SU-DHL-6 (cell line): ENCODE measurements at regions not wholly inside any gene's neighbourhood (a gene's known extent, or its start where the extent isn't known, plus 50 kb on each side); places are given as distances from the start of the nearest gene placed in this dataset.
"Not testable (repeated sequence)": the region's sequence is repeated elsewhere in the genome, so short reads cannot be mapped to it uniquely, and the experiment has no call there.

Experiments
- H2AFZ ChIP-seq: fragments of 200-600 bp; sonication (generic); 2 replicates; pipeline ENCODE4 v1.6.1; 2014; ENCODE audit warnings: low read depth, mild to moderate bottlenecking, moderate library complexity, mixed read lengths, antibody characterized with exemption, low read length; ENCODE audit not compliant: severe bottlenecking
- H3F3A ChIP-seq: fragments of 200-600 bp; shearing (Covaris generic); 2 replicates; pipeline ENCODE4 v1.6.0; 2016; ENCODE audit warnings: antibody characterized with exemption, mild to moderate bottlenecking; ENCODE audit not compliant: insufficient read depth
- H3K27ac ChIP-seq: fragments of 200-600 bp; sonication (generic); 2 replicates; pipeline ENCODE4 v1.5.1; 2016; ENCODE audit warnings: low read depth, mild to moderate bottlenecking, low read length, moderate library complexity, mixed read lengths
- H3K27me3 ChIP-seq: fragments of 200-600 bp; sonication (generic), shearing (Covaris generic); 2 replicates; pipeline ENCODE4 v1.6.0; 2014; ENCODE audit warnings: mild to moderate bottlenecking, low read length
- H3K36me3 ChIP-seq: fragments of 200-600 bp; sonication (generic); 2 replicates; pipeline ENCODE4 v1.6.1; 2014; ENCODE audit warnings: mild to moderate bottlenecking, low read length, mixed read lengths
- H3K4me2 ChIP-seq: fragments of 300-600, 200-600 bp; shearing (Covaris generic), sonication (generic); 2 replicates; pipeline ENCODE4 v1.6.0; 2014; ENCODE audit warnings: low read length, low read depth, mild to moderate bottlenecking; ENCODE audit not compliant: poor library complexity, severe bottlenecking
- H3K4me3 ChIP-seq: fragments of 200-600 bp; sonication (generic); 2 replicates; pipeline ENCODE4 v1.5.1; 2014; ENCODE audit warnings: antibody characterized with exemption, low read length, mild to moderate bottlenecking, mixed read lengths; ENCODE audit not compliant: insufficient read depth, poor library complexity, severe bottlenecking
- H3K79me2 ChIP-seq: fragments of 200-600 bp; sonication (generic); 2 replicates; pipeline ENCODE4 v1.6.1; 2014; ENCODE audit warnings: mild to moderate bottlenecking, low read length, moderate library complexity; ENCODE audit not compliant: insufficient read depth
- H3K9ac ChIP-seq: fragments of 200-600 bp; sonication (generic); 2 replicates; pipeline ENCODE4 v1.7.0; 2014; ENCODE audit warnings: mild to moderate bottlenecking, low read length
- H3K9me2 ChIP-seq: fragments of 200-600 bp; sonication (generic); replicated peaks from 2 replicates; pipeline ENCODE4 v1.6.1; 2014; ENCODE audit warnings: low read length; ENCODE audit not compliant: insufficient read depth
- H3K9me3 ChIP-seq: fragments of 200-600 bp; sonication (generic); 2 replicates; pipeline ENCODE4 v1.6.1; 2014; ENCODE audit warnings: low read length, mixed read lengths; ENCODE audit not compliant: insufficient read depth
- H4K20me1 ChIP-seq: fragments of 200-600 bp; sonication (generic); 2 replicates; pipeline ENCODE4 v1.6.1; 2014; ENCODE audit warnings: low read depth, mild to moderate bottlenecking, antibody characterized with exemption, low read length, moderate library complexity, mixed read lengths
- CTCF ChIP-seq: fragments of 200-600 bp; sonication (generic); IDR thresholded peaks from one replicate; pipeline ENCODE4 v1.5.1; 2017; ENCODE audit warnings: antibody characterized with exemption, mild to moderate bottlenecking, low read length, moderate library complexity; ENCODE audit not compliant: insufficient read depth, poor library complexity, severe bottlenecking
- EZH2phosphoT487 ChIP-seq: fragments of 200-600 bp; sonication (generic), shearing (Covaris generic); conservative IDR thresholded peaks from 2 replicates; pipeline ENCODE4 v1.6.1; 2018; ENCODE audit warnings: mild to moderate bottlenecking, antibody characterized with exemption, low read length, moderate library complexity, mixed read lengths

- no peak overlapping the region for H3K4me3 ChIP-seq
- no peaks in the 10 kb centered on the region for H4K20me1 ChIP-seq
- no peaks in the 10 kb centered on the region for H3K9me3 ChIP-seq
- H3K79me2 ChIP-seq: no peaks in the 10 kb centered on the region
- TF ChIP-seq EZH2phosphoT487 (no peak), CTCF (no peak)
- H3K27ac ChIP-seq: no peak overlapping the region
- no peak overlapping the region for H2AFZ ChIP-seq
- no peaks in the 10 kb centered on the region for H3K36me3 ChIP-seq
- H3F3A ChIP-seq: no peaks in the 10 kb centered on the region
- H3K27me3 ChIP-seq: no peaks in the 10 kb centered on the region
- H3K9me2 ChIP-seq: no peaks in the 10 kb centered on the region
- no peak overlapping the region for H3K4me2 ChIP-seq
- no peak overlapping the region for H3K9ac ChIP-seq
Measured at GRCh38 chr18:34528177-34528576, 181.9 kb upstream of the DTNA start.

GRCh38 chr18:34529358-34530335 is 180.5 kb upstream of the DTNA start:
- H3K9me2 ChIP-seq: no peaks in the 10 kb centered on the region
- no peak overlapping the region for H2AFZ ChIP-seq
- H3K4me3 ChIP-seq: no peak overlapping the region
- H3K4me2 ChIP-seq: no peak overlapping the region
- H3K27ac ChIP-seq: no peak overlapping the region
- no peaks in the 10 kb centered on the region for H3K9me3 ChIP-seq
- no peaks in the 10 kb centered on the region for H3K27me3 ChIP-seq
- H3K9ac ChIP-seq: no peak overlapping the region
- TF ChIP-seq EZH2phosphoT487: no peak
- no peak for TF ChIP-seq CTCF
- no peaks in the 10 kb centered on the region for H3F3A ChIP-seq
- no peaks in the 10 kb centered on the region for H3K79me2 ChIP-seq
- H4K20me1 ChIP-seq: no peaks in the 10 kb centered on the region
- no peaks in the 10 kb centered on the region for H3K36me3 ChIP-seq

GRCh38 chr18:34531110-34531509 is 179.0 kb upstream of the DTNA start:
- Histone ChIP-seq H3K4me3 (no peak overlapping the region), H3K79me2 (no peaks in the 10 kb centered on the region), H4K20me1 (no peaks in the 10 kb centered on the region), H3K9me3 (no peaks in the 10 kb centered on the region), H3F3A (no peaks in the 10 kb centered on the region), H3K27me3 (no peaks in the 10 kb centered on the region), H3K9ac (no peak overlapping the region), H3K9me2 (no peaks in the 10 kb centered on the region), H3K4me2 (no peak overlapping the region), H3K36me3 (no peaks in the 10 kb centered on the region), H3K27ac (no peak overlapping the region), H2AFZ (no peak overlapping the region)
- TF ChIP-seq CTCF: no peak
- TF ChIP-seq EZH2phosphoT487: no peak

GRCh38 chr18:34534642-34535041 is 175.5 kb upstream of the DTNA start:
- H4K20me1 ChIP-seq, H3K36me3 ChIP-seq, H3K4me3 ChIP-seq, H3F3A ChIP-seq, H3K79me2 ChIP-seq, H3K9ac ChIP-seq, H2AFZ ChIP-seq, H3K9me2 ChIP-seq, H3K27ac ChIP-seq, H3K27me3 ChIP-seq, H3K4me2 ChIP-seq, H3K9me3 ChIP-seq: not testable (repeated sequence)
